K562 (cell line): ENCODE measurements at regions not wholly inside any gene's neighbourhood (a gene's known extent, or its start where the extent isn't known, plus 50 kb on each side); places are given as distances from the start of the nearest gene placed in this dataset.

Experiments
- ATF7 ChIP-seq: fragments of 450-650 bp; IDR thresholded peaks from 2 replicates; pipeline ENCODE4 v1.7.1; 2014; ENCODE audit warnings: mild to moderate bottlenecking, moderate library complexity
- PTBP1 ChIP-seq: fragments of 200-400 bp; formaldehyde crosslinking; IDR thresholded peaks from 2 replicates; pipeline ENCODE4 v1.6.1; 2017; ENCODE audit warnings: low read depth, low read length
- SLC30A9 ChIP-seq: fragments of 250-450 bp; sonication (Bioruptor Pico); IDR thresholded peaks from 2 replicates; pipeline ENCODE4 v1.8.0; 2022; ENCODE audit warnings: mild to moderate bottlenecking, moderate library complexity
- ZNF324 ChIP-seq: fragments of 250-450 bp; sonication (Bioruptor Pico); IDR thresholded peaks from 2 replicates; pipeline ENCODE4 v1.4.0; 2020; ENCODE audit warnings: mild to moderate bottlenecking
- ZNF584 ChIP-seq: fragments of 200-800 bp; sonication (Bioruptor generic); IDR thresholded peaks from 2 replicates; pipeline ENCODE4 v1.6.1; 2016; ENCODE audit warnings: low read depth, mild to moderate bottlenecking, missing genetic modification characterization, missing compliant biosample characterization
- TF ChIP-seq, protein P1 (sequence below): fragments of 250-450 bp; sonication (Bioruptor Pico); IDR thresholded peaks from 2 replicates; pipeline ENCODE4 v1.5.0; 2021; ENCODE audit warnings: mild to moderate bottlenecking, moderate library complexity
- TF ChIP-seq, protein P2 (sequence below): fragments of 250-450 bp; sonication (Bioruptor Pico); IDR thresholded peaks from 2 replicates; pipeline ENCODE4 v1.4.0; 2020; ENCODE audit warnings: mild to moderate bottlenecking, moderate library complexity, borderline replicate concordance

DNA sequence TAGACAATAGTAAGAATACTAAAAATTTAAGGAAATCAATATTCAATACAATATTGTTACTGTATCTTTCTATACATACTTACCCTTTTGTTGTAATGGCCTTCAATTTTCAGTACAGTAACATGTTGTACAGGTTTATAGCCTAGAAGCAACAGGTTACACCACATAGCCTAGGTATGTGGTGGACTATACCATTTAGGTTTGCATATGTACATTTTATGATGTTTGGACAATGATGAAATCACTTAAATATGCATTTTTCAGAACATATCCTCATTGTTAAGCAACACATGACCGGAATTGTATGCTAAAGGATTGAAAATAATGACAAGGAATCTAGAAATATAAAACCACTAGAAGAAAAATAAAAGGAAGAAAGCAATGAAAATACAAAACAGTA is 611.4 kb downstream of the DACH1 start (continued):
- TF ChIP-seq, protein P1, sequence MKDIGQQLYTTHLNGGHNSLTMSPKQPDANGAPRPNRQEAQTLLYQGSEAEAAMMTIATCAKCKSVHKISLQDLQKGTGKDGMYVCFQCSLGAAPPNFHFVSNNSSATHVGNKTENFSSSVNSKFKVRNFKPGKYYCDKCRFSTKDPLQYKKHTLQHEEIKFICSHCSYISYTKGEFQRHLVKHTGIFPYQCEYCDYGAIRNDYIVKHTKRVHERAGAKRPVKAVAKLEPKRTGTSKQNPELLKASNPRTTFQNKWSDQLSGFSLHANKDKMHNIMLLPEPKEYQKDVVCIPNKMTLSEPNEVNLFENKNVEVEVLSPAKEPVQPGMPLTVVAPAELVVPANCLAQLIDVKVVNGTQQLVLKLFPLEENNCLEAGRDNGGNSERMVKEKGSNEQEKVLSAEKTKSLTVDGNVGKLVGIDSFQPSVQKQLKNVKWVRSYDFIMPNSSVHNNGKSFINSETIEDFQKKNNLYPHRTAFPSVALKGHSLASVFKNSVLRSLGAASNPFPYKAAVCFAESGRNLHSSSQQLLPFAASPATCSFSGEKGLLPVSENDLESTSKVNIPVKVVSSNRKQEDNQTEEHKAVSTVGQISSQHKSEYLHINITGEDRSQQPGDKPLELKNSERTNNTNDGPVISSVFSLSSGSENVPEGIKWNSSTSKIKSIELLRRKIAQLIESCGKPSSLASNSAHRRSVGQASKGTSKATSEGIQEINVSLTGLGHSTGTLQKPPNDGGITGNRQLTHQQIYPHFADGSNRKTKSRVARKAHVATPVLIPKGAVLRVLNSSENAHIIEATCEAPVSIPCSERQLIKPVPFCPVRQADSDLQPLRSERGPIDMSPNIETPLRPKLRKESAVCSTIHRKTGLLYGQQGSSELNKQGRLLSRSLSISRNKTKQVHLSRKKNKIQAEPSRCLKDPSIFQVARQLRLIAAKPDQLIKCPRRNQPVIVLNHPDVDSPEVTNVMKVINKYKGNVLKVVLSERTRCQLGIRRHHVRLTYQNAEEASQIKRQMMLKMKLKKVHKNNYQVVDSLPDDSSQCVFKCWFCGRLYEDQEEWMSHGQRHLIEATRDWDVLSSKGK (CRISPR knock-in tag), result no peak
- TF ChIP-seq ZNF324 (no peak), ZNF584 (no peak), ATF7 (no peak), SLC30A9 (no peak), PTBP1 (no peak)
- TF ChIP-seq, protein P2, sequence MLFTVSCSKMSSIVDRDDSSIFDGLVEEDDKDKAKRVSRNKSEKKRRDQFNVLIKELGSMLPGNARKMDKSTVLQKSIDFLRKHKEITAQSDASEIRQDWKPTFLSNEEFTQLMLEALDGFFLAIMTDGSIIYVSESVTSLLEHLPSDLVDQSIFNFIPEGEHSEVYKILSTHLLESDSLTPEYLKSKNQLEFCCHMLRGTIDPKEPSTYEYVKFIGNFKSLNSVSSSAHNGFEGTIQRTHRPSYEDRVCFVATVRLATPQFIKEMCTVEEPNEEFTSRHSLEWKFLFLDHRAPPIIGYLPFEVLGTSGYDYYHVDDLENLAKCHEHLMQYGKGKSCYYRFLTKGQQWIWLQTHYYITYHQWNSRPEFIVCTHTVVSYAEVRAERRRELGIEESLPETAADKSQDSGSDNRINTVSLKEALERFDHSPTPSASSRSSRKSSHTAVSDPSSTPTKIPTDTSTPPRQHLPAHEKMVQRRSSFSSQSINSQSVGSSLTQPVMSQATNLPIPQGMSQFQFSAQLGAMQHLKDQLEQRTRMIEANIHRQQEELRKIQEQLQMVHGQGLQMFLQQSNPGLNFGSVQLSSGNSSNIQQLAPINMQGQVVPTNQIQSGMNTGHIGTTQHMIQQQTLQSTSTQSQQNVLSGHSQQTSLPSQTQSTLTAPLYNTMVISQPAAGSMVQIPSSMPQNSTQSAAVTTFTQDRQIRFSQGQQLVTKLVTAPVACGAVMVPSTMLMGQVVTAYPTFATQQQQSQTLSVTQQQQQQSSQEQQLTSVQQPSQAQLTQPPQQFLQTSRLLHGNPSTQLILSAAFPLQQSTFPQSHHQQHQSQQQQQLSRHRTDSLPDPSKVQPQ, result no peak
